Panc1 (cell line): ENCODE measurements at regions not wholly inside any gene's neighbourhood (a gene's known extent, or its start where the extent isn't known, plus 50 kb on each side); places are given as distances from the start of the nearest gene placed in this dataset.

Experiments
- POLR2AphosphoS5 ChIP-seq: IDR thresholded peaks from 2 replicates; pipeline ENCODE4 v1.6.1; 2012; ENCODE audit warnings: mild to moderate bottlenecking, low read depth, low read length, moderate library complexity
- TF ChIP-seq, protein P1 (sequence below): fragments of 450-650 bp; IDR thresholded peaks from 2 replicates; pipeline ENCODE4 v1.5.1; 2017; ENCODE audit warnings: mild to moderate bottlenecking
- TF ChIP-seq, protein P2 (sequence below), 2 experiments: IDR thresholded peaks; 2 replicates each; pipeline ENCODE4 v1.6.1; 2011 to 2012; ENCODE audit warnings: low read depth in 2 of 2, control low read depth in 1 of 2, low read length in 1 of 2, mild to moderate bottlenecking in 1 of 2, moderate library complexity in 1 of 2; ENCODE audit not compliant: insufficient read depth in 1 of 2

DNA sequence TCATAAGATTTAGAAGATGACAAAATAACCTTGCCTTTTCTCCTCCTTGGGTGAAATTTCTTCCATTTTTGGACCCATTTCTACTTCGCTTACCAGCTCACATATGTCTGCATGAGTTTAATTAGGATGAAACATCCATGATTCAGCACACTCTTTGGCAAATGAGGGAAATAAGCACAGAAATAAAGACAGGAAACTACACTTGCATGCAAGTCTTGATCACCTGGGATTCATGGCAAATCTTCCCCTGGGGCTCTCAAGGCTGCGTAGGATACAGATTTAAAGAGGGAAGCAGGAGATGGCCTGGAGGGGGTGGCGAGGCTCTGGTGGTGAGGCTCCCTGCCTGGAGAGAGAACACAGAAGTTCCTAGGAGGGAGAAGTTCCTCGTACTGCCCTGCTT lies 147.8 kb downstream of the EDN3 start:
- TF ChIP-seq, protein P1, sequence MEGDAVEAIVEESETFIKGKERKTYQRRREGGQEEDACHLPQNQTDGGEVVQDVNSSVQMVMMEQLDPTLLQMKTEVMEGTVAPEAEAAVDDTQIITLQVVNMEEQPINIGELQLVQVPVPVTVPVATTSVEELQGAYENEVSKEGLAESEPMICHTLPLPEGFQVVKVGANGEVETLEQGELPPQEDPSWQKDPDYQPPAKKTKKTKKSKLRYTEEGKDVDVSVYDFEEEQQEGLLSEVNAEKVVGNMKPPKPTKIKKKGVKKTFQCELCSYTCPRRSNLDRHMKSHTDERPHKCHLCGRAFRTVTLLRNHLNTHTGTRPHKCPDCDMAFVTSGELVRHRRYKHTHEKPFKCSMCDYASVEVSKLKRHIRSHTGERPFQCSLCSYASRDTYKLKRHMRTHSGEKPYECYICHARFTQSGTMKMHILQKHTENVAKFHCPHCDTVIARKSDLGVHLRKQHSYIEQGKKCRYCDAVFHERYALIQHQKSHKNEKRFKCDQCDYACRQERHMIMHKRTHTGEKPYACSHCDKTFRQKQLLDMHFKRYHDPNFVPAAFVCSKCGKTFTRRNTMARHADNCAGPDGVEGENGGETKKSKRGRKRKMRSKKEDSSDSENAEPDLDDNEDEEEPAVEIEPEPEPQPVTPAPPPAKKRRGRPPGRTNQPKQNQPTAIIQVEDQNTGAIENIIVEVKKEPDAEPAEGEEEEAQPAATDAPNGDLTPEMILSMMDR: no peak
- TF ChIP-seq, protein P2, sequence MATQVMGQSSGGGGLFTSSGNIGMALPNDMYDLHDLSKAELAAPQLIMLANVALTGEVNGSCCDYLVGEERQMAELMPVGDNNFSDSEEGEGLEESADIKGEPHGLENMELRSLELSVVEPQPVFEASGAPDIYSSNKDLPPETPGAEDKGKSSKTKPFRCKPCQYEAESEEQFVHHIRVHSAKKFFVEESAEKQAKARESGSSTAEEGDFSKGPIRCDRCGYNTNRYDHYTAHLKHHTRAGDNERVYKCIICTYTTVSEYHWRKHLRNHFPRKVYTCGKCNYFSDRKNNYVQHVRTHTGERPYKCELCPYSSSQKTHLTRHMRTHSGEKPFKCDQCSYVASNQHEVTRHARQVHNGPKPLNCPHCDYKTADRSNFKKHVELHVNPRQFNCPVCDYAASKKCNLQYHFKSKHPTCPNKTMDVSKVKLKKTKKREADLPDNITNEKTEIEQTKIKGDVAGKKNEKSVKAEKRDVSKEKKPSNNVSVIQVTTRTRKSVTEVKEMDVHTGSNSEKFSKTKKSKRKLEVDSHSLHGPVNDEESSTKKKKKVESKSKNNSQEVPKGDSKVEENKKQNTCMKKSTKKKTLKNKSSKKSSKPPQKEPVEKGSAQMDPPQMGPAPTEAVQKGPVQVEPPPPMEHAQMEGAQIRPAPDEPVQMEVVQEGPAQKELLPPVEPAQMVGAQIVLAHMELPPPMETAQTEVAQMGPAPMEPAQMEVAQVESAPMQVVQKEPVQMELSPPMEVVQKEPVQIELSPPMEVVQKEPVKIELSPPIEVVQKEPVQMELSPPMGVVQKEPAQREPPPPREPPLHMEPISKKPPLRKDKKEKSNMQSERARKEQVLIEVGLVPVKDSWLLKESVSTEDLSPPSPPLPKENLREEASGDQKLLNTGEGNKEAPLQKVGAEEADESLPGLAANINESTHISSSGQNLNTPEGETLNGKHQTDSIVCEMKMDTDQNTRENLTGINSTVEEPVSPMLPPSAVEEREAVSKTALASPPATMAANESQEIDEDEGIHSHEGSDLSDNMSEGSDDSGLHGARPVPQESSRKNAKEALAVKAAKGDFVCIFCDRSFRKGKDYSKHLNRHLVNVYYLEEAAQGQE (IDR thresholded peaks at IDR 0.05; ENCODE audit: insufficient read depth in 1 of 2, low read depth in 2 of 2, low read length in 1 of 2): no peak
- no peak for TF ChIP-seq POLR2AphosphoS5
